ENCODE measurements at regions not wholly inside any gene's neighbourhood (a gene's known extent, or its start where the extent isn't known, plus 50 kb on each side); places are given as distances from the start of the nearest gene placed in this dataset.

DNA sequence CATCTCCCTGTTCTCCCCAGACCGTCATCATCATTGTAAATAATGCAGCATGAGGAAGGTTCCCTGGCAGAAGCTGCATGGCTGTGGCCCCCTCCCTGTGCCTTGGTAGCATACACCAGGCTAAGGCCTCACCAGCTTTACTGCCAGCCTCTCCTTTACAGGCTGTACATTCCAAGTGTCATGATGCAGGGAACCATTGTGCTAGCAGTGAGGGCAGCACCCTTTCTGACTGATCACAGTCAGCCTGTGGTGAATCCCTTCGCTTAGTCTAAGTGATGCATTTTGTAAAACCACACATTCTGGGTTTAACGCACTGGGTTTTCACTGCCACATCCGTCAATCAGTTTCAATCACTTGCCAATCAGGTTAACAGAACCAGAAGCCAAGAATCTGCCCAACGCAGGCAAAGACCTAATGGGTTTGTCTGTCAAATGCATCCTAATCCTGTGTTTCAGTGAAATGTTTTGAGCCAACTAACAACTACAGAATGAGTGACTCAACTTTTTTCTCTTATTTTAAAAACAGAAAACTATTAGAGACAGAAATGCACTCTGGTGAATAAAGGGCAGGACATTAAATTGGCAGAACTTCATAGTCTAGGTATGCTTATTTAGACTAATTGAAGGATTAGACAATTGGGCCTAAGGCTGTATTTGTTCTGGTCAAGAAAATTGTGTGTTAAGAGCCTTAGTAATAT is 225.9 kb upstream of the DPH6 start:
- TF ChIP-seq SP1 (IDR thresholded peaks at IDR 0.05; ENCODE audit: low read depth) (no peak), POLR2A (IDR thresholded peaks at IDR 0.05; ENCODE audit: borderline replicate concordance, extremely low read depth, insufficient read depth, insufficient read length) (no peak), CTCF (IDR thresholded peaks at IDR 0.05 in 2 of 3, conservative IDR thresholded peaks at IDR 0.05 in 1 of 3; ENCODE audit: borderline replicate concordance in 1 of 3, insufficient read depth in 1 of 3, low read depth in 2 of 3, low read length in 2 of 3) (no peak), TCF7L2 (IDR thresholded peaks at IDR 0.05; ENCODE audit: borderline replicate concordance, extremely low read depth, insufficient read depth, insufficient read length) (no peak), ZFX (IDR thresholded peaks at IDR 0.05) (no peak), YY1 (IDR thresholded peaks at IDR 0.05; ENCODE audit: extremely low read depth, insufficient replicate concordance, low read depth, low read length) (no peak), POLR2AphosphoS5 (IDR thresholded peaks at IDR 0.05; ENCODE audit: low read depth, low read length) (no peak), EZH2phosphoT487 (IDR thresholded peaks at IDR 0.05; ENCODE audit: borderline replicate concordance) (no peak), ZBTB33 (IDR thresholded peaks at IDR 0.05; ENCODE audit: extremely low read depth, insufficient replicate concordance, low read length) (no peak), ZNF274 (IDR thresholded peaks at IDR 0.05; ENCODE audit: low read depth, low read length) (no peak), JUND (IDR thresholded peaks at IDR 0.05) (no peak), REST (IDR thresholded peaks at IDR 0.05; ENCODE audit: low read depth) (no peak)
- TF ChIP-seq, protein P1, sequence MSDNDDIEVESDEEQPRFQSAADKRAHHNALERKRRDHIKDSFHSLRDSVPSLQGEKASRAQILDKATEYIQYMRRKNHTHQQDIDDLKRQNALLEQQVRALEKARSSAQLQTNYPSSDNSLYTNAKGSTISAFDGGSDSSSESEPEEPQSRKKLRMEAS (IDR thresholded peaks at IDR 0.05), result no peak

Data from HCT116 (cell line).